ENCODE measurements at regions not wholly inside any gene's neighbourhood (a gene's known extent, or its start where the extent isn't known, plus 50 kb on each side); places are given as distances from the start of the nearest gene placed in this dataset.

DNA sequence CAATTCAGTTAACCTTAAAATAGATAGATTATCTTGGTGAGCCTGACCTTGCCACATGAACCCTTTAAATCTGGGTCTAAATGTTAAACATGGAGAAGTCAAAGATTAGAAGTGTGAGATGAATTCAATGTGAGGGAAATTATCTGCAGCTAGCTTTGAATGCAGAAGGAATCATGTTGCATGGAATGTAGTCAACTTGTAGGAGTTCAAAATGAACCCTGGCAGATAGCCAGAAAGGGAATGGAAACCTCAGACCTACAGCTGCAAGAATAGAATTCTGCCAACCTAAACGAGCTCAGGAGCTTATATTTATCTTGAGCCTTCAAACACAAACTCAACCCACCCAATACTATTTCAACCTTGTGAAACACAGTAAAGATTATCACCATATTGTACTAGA lies 632.5 kb downstream of the KCTD8 start:
- CTCF ChIA-PET = no interaction called here
- H3K4me1 ChIP-seq (ENCODE audit: control extremely low read depth in 1 of 4, control insufficient read depth in 4 of 4, insufficient read depth in 4 of 4, low read length in 3 of 4) = no peaks in the 10 kb centered on the region
- DNase-seq = no peak
- no peaks in the 10 kb centered on the region for H3K36me3 ChIP-seq (ENCODE audit: control insufficient read depth in 4 of 4, insufficient read depth in 4 of 4, low read length in 3 of 4)
- H3K27me3 ChIP-seq (replicated peaks in 2 of 5; ENCODE audit: control insufficient read depth in 4 of 5, insufficient read depth in 5 of 5, low read length in 4 of 5) = no peaks in the 10 kb centered on the region
- no peak overlapping the region for H3K27ac ChIP-seq (ENCODE audit: insufficient read depth in 1 of 2, low read depth in 1 of 2, low read length in 2 of 2, poor library complexity in 1 of 2, severe bottlenecking in 2 of 2)
- peaks cover 0 to 2% (median 1%) of the 10 kb centered on the region in 5 experiments for H3K9me3 ChIP-seq (ENCODE audit: control extremely low read depth in 1 of 5, control insufficient read depth in 4 of 5, insufficient read depth in 2 of 5, low read depth in 1 of 5, low read length in 4 of 5)
- POLR2A ChIA-PET = no interaction called here
- 83% methylated on average over 1 of the region's 1 CpG for WGBS (ENCODE audit: insufficient coverage)
- H3K4me3 ChIP-seq (ENCODE audit: control insufficient read depth in 1 of 7, extremely low read depth in 1 of 7, insufficient read depth in 4 of 7, low read depth in 2 of 7, low read length in 6 of 7) = no peak overlapping the region

- DNase-seq = no peak
These were observed 626.0 kb downstream of the KCTD8 start for GRCh38 chr4:43822621-43823020.

GRCh38 chr4:43835869-43836268 lies 612.7 kb downstream of the KCTD8 start:
- DNase-seq = no peak
- Histone ChIP-seq H3K27ac (ENCODE audit: insufficient read depth in 1 of 2, low read depth in 1 of 2, low read length in 2 of 2, poor library complexity in 1 of 2, severe bottlenecking in 2 of 2) (no peak overlapping the region), H3K36me3 (ENCODE audit: control insufficient read depth in 4 of 4, insufficient read depth in 4 of 4, low read length in 3 of 4) (no peaks in the 10 kb centered on the region), H3K9me3 (ENCODE audit: control extremely low read depth in 1 of 5, control insufficient read depth in 4 of 5, insufficient read depth in 2 of 5, low read depth in 1 of 5, low read length in 4 of 5) (no peaks in the 10 kb centered on the region), H3K27me3 (replicated peaks in 2 of 5; ENCODE audit: control insufficient read depth in 4 of 5, insufficient read depth in 5 of 5, low read length in 4 of 5) (no peaks in the 10 kb centered on the region), H3K4me1 (ENCODE audit: control extremely low read depth in 1 of 4, control insufficient read depth in 4 of 4, insufficient read depth in 4 of 4, low read length in 3 of 4) (no peaks in the 10 kb centered on the region), H3K4me3 (ENCODE audit: control insufficient read depth in 1 of 7, extremely low read depth in 1 of 7, insufficient read depth in 4 of 7, low read depth in 2 of 7, low read length in 6 of 7) (no peak overlapping the region)
- POLR2A ChIA-PET = no interaction called here
- CTCF ChIA-PET = no interaction called here

More at GRCh38 chr4:43822621-43823020, 626.0 kb downstream of the KCTD8 start:
- 86% methylated on average over 2 of the region's 2 CpGs for WGBS (ENCODE audit: insufficient coverage)
- Histone ChIP-seq H3K27ac (ENCODE audit: insufficient read depth in 1 of 2, low read depth in 1 of 2, low read length in 2 of 2, poor library complexity in 1 of 2, severe bottlenecking in 2 of 2) (no peak overlapping the region), H3K4me1 (ENCODE audit: control extremely low read depth in 1 of 4, control insufficient read depth in 4 of 4, insufficient read depth in 4 of 4, low read length in 3 of 4) (no peaks in the 10 kb centered on the region), H3K9me3 (ENCODE audit: control extremely low read depth in 1 of 5, control insufficient read depth in 4 of 5, insufficient read depth in 2 of 5, low read depth in 1 of 5, low read length in 4 of 5) (peaks cover 0 to 8% (median 4%) of the 10 kb centered on the region in 5 experiments), H3K27me3 (replicated peaks in 2 of 5; ENCODE audit: control insufficient read depth in 4 of 5, insufficient read depth in 5 of 5, low read length in 4 of 5) (no peaks in the 10 kb centered on the region), H3K4me3 (ENCODE audit: control insufficient read depth in 1 of 7, extremely low read depth in 1 of 7, insufficient read depth in 4 of 7, low read depth in 2 of 7, low read length in 6 of 7) (no peak overlapping the region), H3K36me3 (ENCODE audit: control insufficient read depth in 4 of 4, insufficient read depth in 4 of 4, low read length in 3 of 4) (no peaks in the 10 kb centered on the region)
- ChIA-PET POLR2A (no interaction called here), CTCF (no interaction called here)

DNA sequence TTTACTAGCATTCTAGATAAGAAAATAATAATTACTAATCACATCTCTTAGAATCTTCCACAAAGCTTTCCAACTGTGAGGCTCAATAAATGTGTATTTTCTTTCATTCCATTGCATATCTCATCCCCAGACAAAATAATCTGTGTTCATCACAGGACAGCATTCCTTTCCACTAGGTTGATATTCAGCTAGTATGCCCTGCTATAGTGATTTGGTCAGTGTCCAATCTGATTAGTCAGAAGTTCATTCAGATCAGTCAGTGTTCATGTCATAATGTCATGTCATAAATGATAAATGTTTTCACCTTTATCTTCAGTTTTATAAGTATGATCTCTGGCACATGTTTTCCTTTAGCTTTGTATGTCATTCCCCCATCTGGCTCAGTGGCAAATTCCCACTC lies 611.4 kb downstream of the KCTD8 start:
- no peak overlapping the region for H3K4me3 ChIP-seq (ENCODE audit: control insufficient read depth in 1 of 7, extremely low read depth in 1 of 7, insufficient read depth in 4 of 7, low read depth in 2 of 7, low read length in 6 of 7)
- no peaks in the 10 kb centered on the region for H3K9me3 ChIP-seq (ENCODE audit: control extremely low read depth in 1 of 5, control insufficient read depth in 4 of 5, insufficient read depth in 2 of 5, low read depth in 1 of 5, low read length in 4 of 5)
- H3K27ac ChIP-seq (ENCODE audit: insufficient read depth in 1 of 2, low read depth in 1 of 2, low read length in 2 of 2, poor library complexity in 1 of 2, severe bottlenecking in 2 of 2) = no peak overlapping the region
- POLR2A ChIA-PET = no interaction called here
- CTCF ChIA-PET = interaction anchor here (1.2 kb wide), 1 partner anchor 270 kb away, joined by 3 read pairs; no protein-coding TSS in a partner anchor
- H3K27me3 ChIP-seq (replicated peaks in 2 of 5; ENCODE audit: control insufficient read depth in 4 of 5, insufficient read depth in 5 of 5, low read length in 4 of 5) = no peaks in the 10 kb centered on the region
- H3K4me1 ChIP-seq (ENCODE audit: control extremely low read depth in 1 of 4, control insufficient read depth in 4 of 4, insufficient read depth in 4 of 4, low read length in 3 of 4) = no peaks in the 10 kb centered on the region
- no peak for DNase-seq
- H3K36me3 ChIP-seq (ENCODE audit: control insufficient read depth in 4 of 4, insufficient read depth in 4 of 4, low read length in 3 of 4) = no peaks in the 10 kb centered on the region

GRCh38 chr4:43837604-43838003 lies 611.0 kb downstream of the KCTD8 start:
- Histone ChIP-seq H3K4me3 (ENCODE audit: control insufficient read depth in 1 of 7, extremely low read depth in 1 of 7, insufficient read depth in 4 of 7, low read depth in 2 of 7, low read length in 6 of 7) (no peak overlapping the region), H3K27ac (ENCODE audit: insufficient read depth in 1 of 2, low read depth in 1 of 2, low read length in 2 of 2, poor library complexity in 1 of 2, severe bottlenecking in 2 of 2) (no peak overlapping the region), H3K9me3 (ENCODE audit: control extremely low read depth in 1 of 5, control insufficient read depth in 4 of 5, insufficient read depth in 2 of 5, low read depth in 1 of 5, low read length in 4 of 5) (no peaks in the 10 kb centered on the region), H3K27me3 (replicated peaks in 2 of 5; ENCODE audit: control insufficient read depth in 4 of 5, insufficient read depth in 5 of 5, low read length in 4 of 5) (no peaks in the 10 kb centered on the region), H3K36me3 (ENCODE audit: control insufficient read depth in 4 of 4, insufficient read depth in 4 of 4, low read length in 3 of 4) (no peaks in the 10 kb centered on the region), H3K4me1 (ENCODE audit: control extremely low read depth in 1 of 4, control insufficient read depth in 4 of 4, insufficient read depth in 4 of 4, low read length in 3 of 4) (no peaks in the 10 kb centered on the region)
- DNase-seq = no peak
- ChIA-PET POLR2A (no interaction called here), CTCF (interaction anchor here (1.2 kb wide), 1 partner anchor 271 kb away, joined by 3 read pairs; no protein-coding TSS in a partner anchor)

GRCh38 chr4:43842594-43842993 lies 606.0 kb downstream of the KCTD8 start:
- DNase-seq = no peak
- H3K36me3 ChIP-seq (ENCODE audit: control insufficient read depth in 4 of 4, insufficient read depth in 4 of 4, low read length in 3 of 4) = no peaks in the 10 kb centered on the region
- H3K27me3 ChIP-seq (replicated peaks in 2 of 5; ENCODE audit: control insufficient read depth in 4 of 5, insufficient read depth in 5 of 5, low read length in 4 of 5) = no peaks in the 10 kb centered on the region
- 80% methylated on average over 1 of the region's 1 CpG for WGBS (ENCODE audit: insufficient coverage)
- no peaks in the 10 kb centered on the region for H3K4me1 ChIP-seq (ENCODE audit: control extremely low read depth in 1 of 4, control insufficient read depth in 4 of 4, insufficient read depth in 4 of 4, low read length in 3 of 4)
- H3K4me3 ChIP-seq (ENCODE audit: control insufficient read depth in 1 of 7, extremely low read depth in 1 of 7, insufficient read depth in 4 of 7, low read depth in 2 of 7, low read length in 6 of 7) = no peak overlapping the region
- ChIA-PET CTCF (no interaction called here), POLR2A (no interaction called here)
- H3K27ac ChIP-seq (ENCODE audit: insufficient read depth in 1 of 2, low read depth in 1 of 2, low read length in 2 of 2, poor library complexity in 1 of 2, severe bottlenecking in 2 of 2) = no peak overlapping the region
- H3K9me3 ChIP-seq (ENCODE audit: control extremely low read depth in 1 of 5, control insufficient read depth in 4 of 5, insufficient read depth in 2 of 5, low read depth in 1 of 5, low read length in 4 of 5) = no peaks in the 10 kb centered on the region

- no peaks in the 10 kb centered on the region for H3K9me3 ChIP-seq (ENCODE audit: control extremely low read depth in 1 of 5, control insufficient read depth in 4 of 5, insufficient read depth in 2 of 5, low read depth in 1 of 5, low read length in 4 of 5)
- H3K36me3 ChIP-seq (ENCODE audit: control insufficient read depth in 4 of 4, insufficient read depth in 4 of 4, low read length in 3 of 4) = no peaks in the 10 kb centered on the region
- no CpG with 5 or more reads among the region's 1 CpG for WGBS (ENCODE audit: insufficient coverage)
- no peak overlapping the region for H3K4me3 ChIP-seq (ENCODE audit: control insufficient read depth in 1 of 7, extremely low read depth in 1 of 7, insufficient read depth in 4 of 7, low read depth in 2 of 7, low read length in 6 of 7)
- no peaks in the 10 kb centered on the region for H3K27me3 ChIP-seq (replicated peaks in 2 of 5; ENCODE audit: control insufficient read depth in 4 of 5, insufficient read depth in 5 of 5, low read length in 4 of 5)
- H3K27ac ChIP-seq (ENCODE audit: insufficient read depth in 1 of 2, low read depth in 1 of 2, low read length in 2 of 2, poor library complexity in 1 of 2, severe bottlenecking in 2 of 2) = no peak overlapping the region
- ChIA-PET CTCF (no interaction called here), POLR2A (no interaction called here)
- H3K4me1 ChIP-seq (ENCODE audit: control extremely low read depth in 1 of 4, control insufficient read depth in 4 of 4, insufficient read depth in 4 of 4, low read length in 3 of 4) = no peaks in the 10 kb centered on the region
- no peak for DNase-seq
These were observed 605.1 kb downstream of the KCTD8 start for GRCh38 chr4:43843501-43843900.
